Fibroblast of lung (primary cell): ENCODE measurements at regions not wholly inside any gene's neighbourhood (a gene's known extent, or its start where the extent isn't known, plus 50 kb on each side); places are given as distances from the start of the nearest gene placed in this dataset.

Source experiments
- DNase-seq, 2 donors: peaks; one replicate each; pipeline versions ENCODE4 v3.0.0 to v3.0.0-alpha.2; 2010; ENCODE audit warnings: low read depth in 2 of 2
- H2AFZ ChIP-seq: 2 replicates; pipeline ENCODE4 v1.5.1; 2012; ENCODE audit warnings: low read length, control low read depth, inconsistent platforms
- H3K27ac ChIP-seq: 2 replicates; pipeline ENCODE4 v1.5.1; 2011; ENCODE audit warnings: low read length, control low read depth; ENCODE audit not compliant: insufficient read depth
- H3K27me3 ChIP-seq: 2 replicates; pipeline ENCODE4 v1.5.1; 2011; ENCODE audit warnings: mild to moderate bottlenecking, low read length; ENCODE audit not compliant: control insufficient read depth, insufficient read depth
- H3K36me3 ChIP-seq: 2 replicates; pipeline ENCODE4 v1.5.1; 2011; ENCODE audit warnings: low read length; ENCODE audit not compliant: control insufficient read depth, insufficient read depth
- H3K4me1 ChIP-seq: 2 replicates; pipeline ENCODE4 v1.5.1; 2011; ENCODE audit warnings: low read length; ENCODE audit not compliant: control insufficient read depth, insufficient read depth; ENCODE audit errors: extremely low read depth
- H3K4me2 ChIP-seq: 2 replicates; pipeline ENCODE4 v1.5.1; 2011; ENCODE audit warnings: low read length, control low read depth; ENCODE audit not compliant: insufficient read depth; ENCODE audit errors: extremely low read depth
- H3K4me3 ChIP-seq, 4 experiments: fragments of 200-600 bp in 1 of 4; sonication (generic) in 1 of 4; replicated peaks in 1 of 4; 2 replicates each; pipeline ENCODE4 v1.5.1; 2011 to 2016; ENCODE audit warnings: low read length in 4 of 4, low read depth in 3 of 4, mild to moderate bottlenecking in 3 of 4, control low read depth in 2 of 4, inconsistent platforms in 1 of 4, mixed read lengths in 1 of 4; ENCODE audit not compliant: insufficient read depth in 1 of 4; ENCODE audit errors: control extremely low read depth in 1 of 4
- H3K79me2 ChIP-seq: 2 replicates; pipeline ENCODE4 v1.5.1; 2012; ENCODE audit warnings: mild to moderate bottlenecking, low read length, inconsistent platforms; ENCODE audit not compliant: control insufficient read depth, insufficient read depth
- H3K9ac ChIP-seq: 2 replicates; pipeline ENCODE4 v1.5.1; 2011; ENCODE audit warnings: mild to moderate bottlenecking, low read length, control low read depth; ENCODE audit not compliant: insufficient read depth
- H3K9me3 ChIP-seq: 2 replicates; pipeline ENCODE4 v1.5.1; 2012; ENCODE audit warnings: low read depth, low read length; ENCODE audit not compliant: control insufficient read depth, insufficient read depth
- H4K20me1 ChIP-seq: 2 replicates; pipeline ENCODE4 v1.5.1; 2011; ENCODE audit warnings: low read length; ENCODE audit not compliant: control insufficient read depth, insufficient read depth; ENCODE audit errors: extremely low read depth
- CTCF ChIP-seq, 2 donors: IDR thresholded peaks in 1 of 2; conservative IDR thresholded peaks in 1 of 2; 1 replicate in 1 of 2; 2 replicates in 1 of 2; pipeline ENCODE4 v1.5.1; 2011 to 2012; ENCODE audit warnings: low read length in 2 of 2, control low read depth in 1 of 2, inconsistent platforms in 1 of 2, low read depth in 1 of 2, mild to moderate bottlenecking in 1 of 2
- EZH2 ChIP-seq: IDR thresholded peaks from 2 replicates; pipeline ENCODE4 v1.5.1; 2012; ENCODE audit warnings: low read length, control low read depth, mild to moderate bottlenecking; ENCODE audit errors: missing control alignments

GRCh38 chr1:80003250-80003649, 996.7 kb upstream of the ADGRL4 start:
- no peaks in the 10 kb centered on the region for H3K36me3 ChIP-seq
- H3K27ac ChIP-seq, result no peak overlapping the region
- H2AFZ ChIP-seq, result no peak overlapping the region
- TF ChIP-seq CTCF (conservative IDR thresholded peaks at IDR 0.05 in 1 of 2, IDR thresholded peaks at IDR 0.05 in 1 of 2; ENCODE audit: low read depth in 1 of 2, low read length in 2 of 2) (no peak), EZH2 (no peak)
- H3K4me2 ChIP-seq, result no peak overlapping the region
- H3K9ac ChIP-seq, result no peak overlapping the region
- H3K9me3 ChIP-seq, result no peaks in the 10 kb centered on the region
- peak in 1 of 2 donors; percentile 14 for DNase-seq
- H4K20me1 ChIP-seq, result no peaks in the 10 kb centered on the region
- no peaks in the 10 kb centered on the region for H3K79me2 ChIP-seq
- no peaks in the 10 kb centered on the region for H3K27me3 ChIP-seq
- H3K4me3 ChIP-seq, result no peak overlapping the region
- H3K4me1 ChIP-seq, result no peaks in the 10 kb centered on the region

GRCh38 chr1:79988401-79988800, 981.9 kb upstream of the ADGRL4 start:
- Histone ChIP-seq H3K9me3 (no peaks in the 10 kb centered on the region), H3K9ac (no peak overlapping the region), H3K36me3 (no peaks in the 10 kb centered on the region), H3K4me3 (no peak overlapping the region), H4K20me1 (no peaks in the 10 kb centered on the region), H3K79me2 (no peaks in the 10 kb centered on the region), H3K4me1 (no peaks in the 10 kb centered on the region), H3K4me2 (no peak overlapping the region), H3K27ac (no peak overlapping the region), H3K27me3 (no peaks in the 10 kb centered on the region), H2AFZ (no peak overlapping the region)
- DNase-seq, result no peak
- TF ChIP-seq CTCF (conservative IDR thresholded peaks at IDR 0.05 in 1 of 2, IDR thresholded peaks at IDR 0.05 in 1 of 2; ENCODE audit: low read depth in 1 of 2, low read length in 2 of 2) (no peak), EZH2 (no peak)

GRCh38 chr1:79982211-79982610, 975.7 kb upstream of the ADGRL4 start:
- peak in 1 of 2 donors; percentile 15 for TF ChIP-seq CTCF (conservative IDR thresholded peaks at IDR 0.05 in 1 of 2, IDR thresholded peaks at IDR 0.05 in 1 of 2; ENCODE audit: low read depth in 1 of 2, low read length in 2 of 2)
- TF ChIP-seq EZH2, result no peak
- Histone ChIP-seq H3K9me3 (no peaks in the 10 kb centered on the region), H3K27ac (no peak overlapping the region), H3K79me2 (no peaks in the 10 kb centered on the region), H2AFZ (no peak overlapping the region), H4K20me1 (no peaks in the 10 kb centered on the region), H3K9ac (no peak overlapping the region), H3K4me3 (no peak overlapping the region), H3K36me3 (no peaks in the 10 kb centered on the region), H3K4me2 (peak overlapping the region; percentile 61), H3K4me1 (peaks cover 6% of the 10 kb centered on the region), H3K27me3 (no peaks in the 10 kb centered on the region)
- DNase-seq, result peak; percentile 88 to 99
